Mucosa of gallbladder (tissue), 1 donor: ENCODE measurements at regions not wholly inside any gene's neighbourhood (a gene's known extent, or its start where the extent isn't known, plus 50 kb on each side); places are given as distances from the start of the nearest gene placed in this dataset.
"Not testable (repeated sequence)": the region's sequence is repeated elsewhere in the genome, so short reads cannot be mapped to it uniquely, and the experiment has no call there.

ENCODE experiments used
- DNase-seq: peaks from one replicate; pipeline ENCODE4 v3.0.0-alpha.2; 2020; ENCODE audit warnings: low spot score
- donor health status: DM: no; HTN: no; CAD: no.

DNA sequence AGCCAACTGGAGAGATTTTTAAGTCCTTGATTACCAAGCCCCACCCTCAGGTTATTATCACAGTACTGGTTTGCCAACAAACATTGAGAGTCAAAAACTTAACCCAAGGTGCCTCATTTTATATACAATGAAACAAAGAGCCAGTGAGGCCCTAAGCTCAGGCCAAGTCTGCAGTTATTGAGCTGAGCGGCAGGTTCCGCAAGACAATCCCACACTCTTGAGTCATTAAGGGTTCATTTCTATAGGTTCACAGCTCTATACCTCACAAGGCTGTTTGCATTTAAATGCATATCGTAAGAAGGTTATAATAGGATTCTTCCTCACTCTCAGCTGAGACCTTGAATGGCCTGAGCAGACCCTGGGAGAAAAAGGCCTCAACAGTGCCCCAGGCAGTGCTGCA lies 268.4 kb upstream of the RGPD4 start:
- no peak for DNase-seq

DNA sequence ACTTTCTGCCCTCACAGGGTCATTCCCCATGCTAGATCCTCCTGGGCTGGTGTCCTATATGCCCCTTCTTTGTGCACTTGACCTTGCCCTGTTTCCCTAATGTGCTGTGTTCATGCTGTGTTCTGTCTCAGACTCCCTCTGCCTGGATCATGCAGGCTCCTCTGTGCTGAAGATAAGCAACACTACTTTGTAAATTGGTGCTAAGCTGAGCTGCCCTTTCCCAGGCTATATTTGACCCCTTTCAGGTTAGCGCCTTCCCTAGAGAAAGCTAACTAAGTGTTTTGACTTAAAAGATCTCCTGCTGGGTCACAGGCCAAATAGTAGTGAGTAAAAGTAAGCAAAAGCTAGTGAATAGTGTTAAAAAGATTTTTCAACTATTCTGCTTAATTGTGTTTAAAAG lies 257.2 kb upstream of the RGPD4 start:
- DNase-seq = no peak

DNA sequence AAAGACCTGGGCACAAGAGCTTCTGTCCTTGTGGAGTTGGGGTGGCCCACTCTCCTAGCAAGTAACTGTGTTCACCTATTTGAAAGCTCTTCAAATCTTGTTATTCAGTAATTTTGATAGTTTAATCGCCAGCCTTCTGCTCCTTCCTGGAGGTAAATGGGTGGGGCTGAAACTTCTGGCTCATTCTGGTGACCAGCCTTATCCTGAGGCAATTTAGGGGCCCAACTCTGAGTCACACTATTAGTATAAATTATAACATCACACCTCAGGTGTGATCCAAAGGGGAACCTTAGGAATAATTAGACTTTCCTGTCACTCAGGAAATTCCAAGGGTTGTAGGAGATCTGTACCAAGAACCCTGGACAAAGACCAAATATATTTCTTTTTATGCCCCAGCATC lies 255.8 kb upstream of the RGPD4 start:
- DNase-seq = no peak

DNA sequence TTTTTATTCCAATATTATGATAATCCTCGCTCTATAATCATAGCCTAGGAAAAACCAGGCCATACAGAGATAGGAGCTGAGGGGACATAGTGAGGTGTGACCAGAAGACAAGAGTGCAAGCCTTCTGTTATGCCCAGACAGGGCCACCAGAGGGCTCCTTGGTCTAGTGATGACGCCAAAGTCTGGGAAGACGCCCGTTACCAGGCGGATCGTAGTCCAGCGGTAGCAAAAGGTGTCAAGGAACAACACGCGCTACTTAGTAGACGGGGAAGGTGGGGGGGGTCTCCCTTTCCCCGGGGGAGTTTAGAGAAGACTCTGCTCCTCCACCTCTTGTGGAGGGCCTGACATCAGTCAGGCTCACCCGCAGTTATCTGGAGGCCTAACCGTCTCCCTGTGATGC lies 253.8 kb upstream of the RGPD4 start:
- DNase-seq = not testable (repeated sequence)

DNA sequence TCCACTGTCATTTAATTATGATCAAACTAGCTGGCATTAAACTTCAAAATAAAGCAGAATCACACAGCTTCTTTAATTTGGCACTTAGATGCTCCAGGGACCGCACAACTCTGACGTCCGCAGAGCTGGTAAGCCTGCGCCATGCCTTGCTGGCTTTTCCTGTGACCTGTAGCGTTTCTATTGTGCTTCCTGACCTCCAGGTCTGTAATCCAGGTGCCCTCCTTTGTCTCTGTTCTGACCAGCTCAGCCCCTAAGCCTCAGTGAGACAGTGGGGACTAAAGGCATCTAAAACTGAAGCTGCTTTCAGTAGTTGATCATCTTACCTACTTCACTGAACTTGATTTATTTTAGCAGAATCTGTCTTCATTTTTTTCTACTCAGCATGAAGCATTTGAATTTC lies 249.7 kb upstream of the RGPD4 start:
- DNase-seq = no peak

DNA sequence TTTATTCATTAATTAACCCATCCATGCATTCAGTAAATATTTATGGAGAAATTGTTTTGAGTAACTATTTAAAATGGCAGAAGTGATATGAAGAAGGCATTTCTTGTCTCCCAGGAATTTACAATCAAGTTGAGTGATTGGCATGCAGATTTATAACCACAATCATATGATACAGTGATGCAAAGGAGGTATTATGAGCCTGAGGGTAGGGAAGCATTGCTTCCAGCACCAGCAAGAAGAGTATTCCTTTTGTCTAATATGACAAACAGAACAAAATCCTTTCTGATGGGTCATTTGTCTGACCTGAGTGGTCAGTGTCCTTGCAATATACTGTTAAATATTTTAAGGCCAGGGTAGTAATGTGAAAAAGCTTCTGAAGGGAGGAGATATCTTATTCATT lies 244.2 kb upstream of the RGPD4 start:
- no peak for DNase-seq

DNA sequence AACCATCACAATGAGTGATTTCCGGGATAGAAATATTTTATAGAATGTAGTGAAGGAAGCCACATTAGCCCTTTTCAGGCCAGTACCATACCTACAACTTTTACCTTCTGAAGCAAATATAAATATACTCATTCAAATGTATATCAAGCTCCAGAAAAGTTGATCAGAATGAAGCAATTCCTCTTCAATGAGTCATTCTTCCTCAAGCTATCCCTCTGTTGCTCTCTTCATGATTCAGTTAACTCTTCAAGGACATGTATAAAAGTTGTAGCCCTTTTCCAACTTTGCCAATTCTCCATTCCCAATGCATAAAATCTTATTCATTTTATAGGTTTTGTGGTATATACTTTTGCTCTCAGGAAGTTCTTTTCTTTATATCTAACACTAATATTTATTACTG lies 242.1 kb upstream of the RGPD4 start:
- no peak for DNase-seq

DNA sequence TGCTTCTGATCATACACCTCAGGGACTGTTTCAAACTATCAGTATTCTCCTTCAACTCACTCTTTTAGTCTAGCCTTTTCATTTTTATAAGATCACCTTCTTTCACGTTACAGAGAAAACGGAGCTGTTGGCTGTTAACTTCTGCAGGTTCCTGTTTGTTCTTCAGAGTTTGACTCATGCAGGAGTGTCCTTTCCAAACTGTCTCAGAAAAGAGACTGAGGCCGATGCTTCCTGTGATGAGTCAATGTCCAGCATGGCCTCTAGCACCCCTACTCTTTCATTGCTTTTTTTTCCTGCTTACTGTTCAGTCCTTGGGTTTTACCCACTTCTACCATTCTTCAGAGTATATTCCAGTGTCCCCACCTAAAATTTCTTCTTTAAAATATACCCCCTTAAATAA lies 240.8 kb upstream of the RGPD4 start:
- no peak for DNase-seq

DNA sequence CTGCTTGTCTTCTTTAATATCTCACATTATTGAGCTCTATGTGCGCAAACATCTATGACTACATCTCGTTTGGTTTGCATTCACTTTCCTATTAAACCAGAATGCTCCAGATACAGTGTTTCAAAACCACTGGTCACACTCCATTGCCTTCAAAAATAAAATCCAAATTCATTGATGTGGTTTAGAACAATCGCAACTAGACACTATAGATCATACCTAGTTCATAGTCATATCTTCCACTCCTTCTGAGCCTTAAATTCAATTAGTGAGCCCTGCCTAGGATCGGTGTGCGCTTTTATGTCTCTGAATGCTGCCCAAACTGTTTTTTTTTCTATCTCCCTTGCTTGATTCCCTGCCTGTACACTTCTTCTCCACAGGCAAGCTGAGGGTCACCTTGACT lies 238.5 kb upstream of the RGPD4 start:
- DNase-seq = no peak

DNA sequence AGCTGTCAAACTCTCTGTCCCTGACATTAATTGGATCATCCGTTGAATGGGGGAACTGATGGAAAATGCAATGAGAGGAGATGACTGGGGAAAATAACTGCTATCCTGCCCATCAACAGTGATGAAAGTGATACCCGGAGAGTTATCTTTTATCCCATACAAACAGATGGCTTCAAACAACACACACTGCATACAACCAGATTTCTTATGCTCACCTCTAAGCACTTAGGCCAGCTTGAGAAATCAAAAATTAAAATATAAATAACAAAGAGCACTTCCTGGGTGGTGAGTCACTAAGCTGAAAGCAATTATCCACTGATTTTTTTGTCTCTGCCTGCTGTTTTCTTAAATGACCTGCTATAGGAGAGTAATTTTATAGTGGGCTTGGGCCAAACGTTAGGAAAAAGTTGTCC lies 237.6 kb upstream of the RGPD4 start:
- no peak for DNase-seq

DNA sequence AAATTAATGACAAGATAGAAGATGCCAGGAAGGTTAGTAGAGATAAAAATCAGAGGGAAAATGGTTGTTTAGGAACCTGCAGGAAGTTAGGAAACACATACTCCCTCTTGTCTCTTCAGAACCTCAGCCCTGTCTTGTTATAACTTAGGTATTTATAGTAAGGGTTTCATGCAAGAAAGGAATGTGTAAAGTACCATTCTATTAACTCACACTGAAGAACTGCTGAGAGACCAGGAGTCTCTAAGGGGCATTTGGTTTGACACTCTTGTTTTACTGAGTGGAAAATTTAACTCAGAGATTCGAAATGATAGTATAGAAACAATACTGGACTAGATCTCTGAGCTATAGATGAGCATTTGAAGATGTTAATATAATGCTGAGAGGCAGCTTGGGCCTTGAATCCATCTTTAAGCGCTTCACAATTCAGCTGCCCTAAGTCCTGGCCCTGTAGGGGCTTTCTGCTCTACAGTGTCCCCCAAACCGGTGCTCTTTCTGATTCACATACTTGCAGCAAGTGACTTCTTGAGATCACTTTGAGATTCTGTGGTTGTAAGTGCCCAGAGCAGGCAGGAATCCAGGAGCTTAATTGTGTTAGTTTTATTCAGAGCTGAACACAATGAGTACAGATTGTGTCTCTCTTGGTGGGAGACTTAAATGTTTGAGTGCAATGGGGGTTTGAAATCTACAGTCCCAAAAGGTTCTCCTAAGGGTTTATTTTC lies 235.0 kb upstream of the RGPD4 start:
- no peak for DNase-seq

DNA sequence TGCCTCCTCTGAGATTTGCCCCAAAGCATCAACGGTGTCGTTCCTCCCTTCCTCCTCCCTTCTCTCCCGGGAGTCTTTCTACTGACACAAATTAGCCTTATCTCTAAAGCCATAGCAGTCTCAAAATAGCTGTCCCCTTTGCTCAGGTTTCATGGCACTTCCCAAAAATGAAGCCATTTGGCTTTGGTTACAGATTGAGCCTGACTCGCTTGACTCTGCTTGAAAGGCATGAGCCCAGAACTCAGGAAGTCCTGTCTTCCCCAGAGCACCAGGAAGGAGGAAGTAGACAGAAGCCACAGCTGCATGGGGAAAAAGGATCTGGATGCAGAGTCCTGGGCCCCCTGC lies 234.4 kb upstream of the RGPD4 start:
- DNase-seq = no peak

DNA sequence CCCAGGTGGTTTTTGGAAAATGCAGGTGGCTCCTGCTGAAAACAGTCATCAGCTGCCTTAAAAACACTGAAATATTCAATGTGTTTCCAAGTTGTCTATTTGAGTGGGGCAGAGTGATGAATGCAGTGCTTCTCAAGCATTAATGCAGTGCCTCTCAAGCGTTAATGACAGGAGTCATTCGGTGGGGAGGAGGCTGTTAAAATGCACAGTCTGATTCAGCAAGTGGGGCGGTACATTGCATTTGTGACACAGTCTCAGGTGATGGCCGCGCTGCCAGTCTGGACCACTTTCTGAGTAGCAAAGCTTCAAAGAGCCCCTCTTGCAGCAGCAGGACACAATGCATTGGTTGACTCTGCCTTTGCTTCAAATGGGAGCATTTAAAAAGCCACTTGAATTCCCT lies 231.4 kb upstream of the RGPD4 start:
- no peak for DNase-seq

DNA sequence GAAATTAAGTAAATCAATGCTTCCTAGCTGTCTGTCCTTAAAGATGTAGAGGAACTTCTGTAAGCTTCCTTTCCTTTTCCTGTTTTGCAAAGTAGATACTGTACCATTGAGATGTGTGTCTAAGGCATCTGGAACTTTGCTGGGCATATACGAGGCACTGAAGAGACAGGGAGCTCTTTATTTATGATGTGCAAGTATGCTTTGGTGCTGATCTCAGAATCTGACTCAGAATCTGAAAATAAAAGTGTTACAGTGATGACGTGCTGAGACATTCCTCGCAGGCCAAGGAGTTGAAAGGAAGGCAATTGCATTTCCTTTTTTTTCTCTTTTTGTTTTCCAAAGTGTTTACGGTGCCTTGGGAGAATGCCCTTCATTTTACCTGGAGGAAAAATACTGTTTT lies 230.9 kb upstream of the RGPD4 start:
- DNase-seq = no peak

DNA sequence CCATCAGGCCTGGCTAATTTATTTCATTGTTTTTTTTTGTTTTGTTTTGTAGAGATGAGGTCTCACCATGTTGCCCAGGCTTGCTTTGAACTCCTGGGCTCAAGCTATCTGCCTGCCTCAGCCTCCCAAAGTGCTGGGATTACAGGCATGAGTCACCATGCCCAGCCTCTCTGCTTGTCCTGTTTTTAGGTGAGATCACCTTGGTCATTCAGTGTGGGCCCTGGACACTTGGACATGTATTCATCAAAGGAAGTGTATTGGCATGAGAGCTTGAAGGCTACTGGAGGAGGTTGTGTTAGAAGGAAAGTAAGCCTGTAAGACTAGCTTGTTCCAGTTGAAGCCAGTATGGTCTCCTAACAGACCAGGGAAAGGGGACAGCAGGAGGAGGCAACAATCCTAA lies 229.2 kb upstream of the RGPD4 start:
- DNase-seq = no peak

DNA sequence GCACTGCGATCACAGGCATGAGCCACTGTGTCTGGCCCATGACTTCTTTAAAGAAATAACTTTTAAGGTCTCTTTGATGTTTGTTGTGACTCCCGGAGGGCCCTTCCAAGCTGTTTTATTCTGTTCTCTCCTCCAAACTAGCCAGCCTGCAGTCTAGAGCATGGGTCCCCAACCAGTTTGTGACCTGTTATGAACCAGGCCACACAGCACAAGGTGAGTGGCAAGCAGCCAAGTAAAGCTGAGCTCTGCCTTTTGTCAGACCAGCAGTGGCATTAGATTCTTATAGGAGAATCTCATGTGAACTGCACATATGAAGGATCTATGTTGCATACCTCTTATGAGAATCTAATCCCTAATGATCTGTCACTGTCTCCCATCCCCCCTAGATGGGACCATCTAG lies 223.9 kb upstream of the RGPD4 start:
- no peak for DNase-seq

DNA sequence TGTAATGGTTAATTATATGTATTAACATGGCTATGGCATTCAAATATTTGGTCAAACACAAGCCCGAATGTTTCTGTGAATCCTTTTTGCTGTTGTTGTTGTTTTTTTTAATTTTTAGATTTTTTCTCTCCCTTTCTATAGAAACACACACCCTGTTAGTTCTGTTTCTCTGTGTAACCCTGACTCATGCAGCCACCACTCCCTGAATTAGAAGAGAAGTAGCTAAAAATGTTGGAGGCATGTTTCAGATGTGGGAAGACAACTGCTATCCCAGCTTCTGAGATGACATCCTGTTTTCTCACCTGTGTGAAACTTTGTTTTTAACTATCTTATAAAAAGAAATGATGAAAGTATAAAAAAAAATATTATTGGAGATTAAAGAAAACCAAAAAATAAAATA lies 219.6 kb upstream of the RGPD4 start:
- no peak for DNase-seq

DNA sequence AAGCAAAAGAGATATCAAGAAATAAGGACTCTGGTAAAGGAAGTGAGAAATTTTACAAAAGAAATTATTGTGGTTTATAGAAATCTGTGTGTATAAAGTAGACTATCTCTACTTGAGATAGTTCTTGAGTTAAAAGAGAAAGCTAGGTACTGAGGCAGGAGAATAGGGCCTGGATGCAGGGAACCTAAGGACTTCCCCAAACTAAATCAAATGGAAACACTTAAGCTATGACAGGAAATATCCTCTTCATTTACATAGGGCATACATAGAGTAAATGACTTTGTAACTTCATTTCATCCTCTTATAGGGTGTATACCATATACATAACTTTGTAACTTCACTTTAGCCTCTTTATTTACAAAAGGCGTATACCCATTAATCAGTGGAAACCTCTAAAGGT lies 219.2 kb upstream of the RGPD4 start:
- DNase-seq = no peak

DNA sequence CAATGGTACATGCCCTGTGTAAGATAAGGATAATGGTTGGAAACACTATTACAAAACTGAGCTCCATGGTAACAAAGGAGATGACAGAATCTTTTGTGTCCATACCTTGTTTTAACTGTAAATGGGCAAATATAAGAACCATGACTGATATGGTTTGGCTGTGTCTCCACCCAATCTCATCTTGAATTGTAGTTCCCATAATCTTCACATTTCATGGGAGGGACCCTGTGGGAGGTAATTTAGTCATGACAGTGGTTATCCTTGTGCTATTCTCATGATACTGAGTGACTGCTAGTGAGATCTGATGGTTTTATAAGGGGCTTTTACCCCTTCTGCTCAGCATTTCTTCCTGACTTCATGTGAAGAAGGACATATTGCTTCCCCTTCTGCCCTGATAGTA lies 211.7 kb upstream of the RGPD4 start:
- DNase-seq = no peak

DNA sequence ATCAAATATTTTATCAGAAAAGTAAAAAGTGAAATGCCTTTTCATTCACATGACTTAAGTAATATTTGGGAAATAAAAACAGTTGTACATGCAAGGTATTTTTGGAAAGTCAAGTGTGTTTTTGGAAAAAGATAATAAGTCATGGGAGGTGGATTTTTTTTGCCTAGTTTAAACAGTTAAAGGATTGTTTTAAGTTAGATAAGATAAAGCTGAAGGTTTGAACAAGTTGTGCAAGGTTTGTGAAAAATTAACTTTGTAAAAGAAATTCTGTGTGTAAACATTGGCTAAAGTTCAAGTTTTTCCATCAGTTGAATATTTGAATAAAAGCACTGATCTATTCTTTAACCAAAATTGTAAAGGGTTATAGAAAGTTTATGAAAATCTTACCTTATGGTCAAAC lies 207.9 kb upstream of the RGPD4 start:
- no peak for DNase-seq

DNA sequence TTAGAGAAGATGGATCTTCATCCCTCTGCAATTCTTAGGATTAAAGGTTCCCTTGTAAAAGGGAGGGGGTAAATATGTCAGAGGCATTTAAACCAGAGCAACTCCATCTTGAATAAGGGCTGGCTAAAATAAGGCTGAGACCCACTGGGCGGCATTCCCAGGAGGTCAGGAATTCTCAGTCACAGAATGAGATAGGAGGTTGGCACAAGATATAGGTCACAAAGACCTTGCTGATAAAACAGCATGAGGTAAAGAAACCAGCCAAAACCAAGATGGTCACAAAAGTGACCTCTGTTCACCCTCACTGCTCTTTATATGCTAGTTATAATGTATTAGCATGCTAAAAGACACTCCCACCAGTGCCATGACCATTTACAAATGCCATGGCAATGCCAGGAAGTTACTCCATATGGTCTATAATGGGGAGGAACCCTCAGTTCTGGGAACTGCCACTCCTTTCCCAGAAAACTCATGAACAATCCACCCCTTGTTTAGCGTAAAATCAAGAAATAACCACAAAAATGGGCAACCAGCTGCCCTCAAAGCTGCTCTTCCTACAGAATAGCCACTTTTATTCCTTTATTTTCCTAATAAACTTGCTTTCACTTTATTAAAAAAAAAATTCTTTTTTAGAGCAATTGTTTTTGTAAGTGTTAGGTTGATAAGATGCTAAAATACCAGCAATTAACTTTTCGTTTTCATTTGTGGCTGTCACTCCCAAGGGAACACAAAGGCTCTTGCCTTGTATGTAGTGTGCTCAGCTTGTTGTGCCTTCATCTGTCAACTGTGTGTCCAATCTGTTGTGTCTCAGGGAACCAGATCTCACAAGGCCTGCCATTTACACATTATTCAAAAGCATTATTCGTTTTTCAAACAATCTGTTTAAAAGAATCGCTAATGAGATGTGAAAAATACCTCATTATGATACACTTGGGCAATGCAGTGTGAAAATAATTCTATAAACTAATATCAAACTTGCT lies 205.2 kb upstream of the RGPD4 start:
- no peak for DNase-seq

DNA sequence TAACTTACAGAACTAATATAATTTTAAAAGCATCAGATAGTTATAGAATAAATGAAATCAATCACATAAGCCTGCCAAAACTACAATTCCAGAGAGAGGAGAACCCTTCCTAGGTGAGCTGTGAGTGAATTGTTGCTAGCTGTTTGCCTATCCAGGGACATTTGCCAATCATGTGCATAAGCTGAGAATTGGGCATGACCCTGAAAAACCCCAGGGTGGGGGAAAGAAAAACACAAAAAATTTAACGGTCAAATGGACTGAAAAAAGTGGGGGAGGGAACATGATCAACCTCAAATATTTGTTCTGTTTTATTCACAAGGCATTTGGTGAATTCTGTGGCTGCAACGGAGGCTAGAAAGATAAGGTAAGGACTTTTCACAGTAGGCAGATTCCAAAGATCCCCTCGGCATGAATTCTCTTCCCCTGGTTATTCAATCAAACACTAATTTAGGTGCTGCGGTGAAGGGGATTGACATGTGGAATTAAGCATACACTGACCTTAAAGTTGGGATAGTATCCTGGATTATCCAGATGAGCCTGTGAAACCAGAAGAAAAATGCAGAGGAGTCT lies 203.9 kb upstream of the RGPD4 start:
- no peak for DNase-seq

DNA sequence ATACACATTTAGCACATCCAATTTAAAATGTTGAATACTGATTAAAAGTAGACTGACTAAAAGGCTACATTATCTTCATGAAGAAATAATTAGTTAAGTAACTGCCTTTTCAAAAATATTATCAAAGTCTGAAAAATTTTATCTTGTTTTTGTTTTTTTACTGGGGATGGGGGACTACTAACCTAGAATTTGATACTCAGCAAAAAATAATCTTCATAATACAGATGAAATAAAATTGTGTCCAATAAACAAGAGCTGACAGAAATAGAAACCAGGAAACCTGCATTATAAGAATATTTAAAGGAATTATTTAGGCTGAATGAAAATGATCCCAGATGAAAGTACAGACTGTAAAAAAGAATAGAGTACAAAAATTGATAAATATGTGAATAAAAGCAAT lies 200.7 kb upstream of the RGPD4 start:
- no peak for DNase-seq
